ENCODE measurements at regions not wholly inside any gene's neighbourhood (a gene's known extent, or its start where the extent isn't known, plus 50 kb on each side); places are given as distances from the start of the nearest gene placed in this dataset.

DNA sequence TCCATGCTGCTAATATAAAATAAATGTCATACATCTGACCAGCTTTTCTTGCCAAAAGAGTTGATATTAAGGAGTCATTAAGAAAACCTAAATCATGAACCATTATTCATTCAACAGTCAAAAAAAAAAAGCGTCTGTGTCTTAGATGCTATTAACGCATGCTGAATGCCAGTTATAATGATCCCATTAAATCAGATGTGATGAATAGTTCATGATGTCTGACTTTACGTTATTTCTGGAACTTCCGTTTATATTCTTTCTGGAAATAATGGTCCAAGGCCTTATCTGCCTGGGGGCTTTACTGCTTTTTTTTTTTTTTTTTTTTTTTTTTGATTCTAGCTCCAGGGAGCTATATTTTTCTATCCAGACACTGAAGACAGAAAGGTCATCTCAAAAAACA, 877.1 kb downstream of the HACE1 start:
- Histone ChIP-seq H3K36me3 (no peaks in the 10 kb centered on the region), H3K27ac (no peak overlapping the region), H3K4me1 (ENCODE audit: low read depth) (no peaks in the 10 kb centered on the region), H3K27me3 (no peaks in the 10 kb centered on the region), H3K4me3 (no peak overlapping the region), H3K9me3 (ENCODE audit: low read depth) (no peaks in the 10 kb centered on the region)
- TF ChIP-seq, protein P1, sequence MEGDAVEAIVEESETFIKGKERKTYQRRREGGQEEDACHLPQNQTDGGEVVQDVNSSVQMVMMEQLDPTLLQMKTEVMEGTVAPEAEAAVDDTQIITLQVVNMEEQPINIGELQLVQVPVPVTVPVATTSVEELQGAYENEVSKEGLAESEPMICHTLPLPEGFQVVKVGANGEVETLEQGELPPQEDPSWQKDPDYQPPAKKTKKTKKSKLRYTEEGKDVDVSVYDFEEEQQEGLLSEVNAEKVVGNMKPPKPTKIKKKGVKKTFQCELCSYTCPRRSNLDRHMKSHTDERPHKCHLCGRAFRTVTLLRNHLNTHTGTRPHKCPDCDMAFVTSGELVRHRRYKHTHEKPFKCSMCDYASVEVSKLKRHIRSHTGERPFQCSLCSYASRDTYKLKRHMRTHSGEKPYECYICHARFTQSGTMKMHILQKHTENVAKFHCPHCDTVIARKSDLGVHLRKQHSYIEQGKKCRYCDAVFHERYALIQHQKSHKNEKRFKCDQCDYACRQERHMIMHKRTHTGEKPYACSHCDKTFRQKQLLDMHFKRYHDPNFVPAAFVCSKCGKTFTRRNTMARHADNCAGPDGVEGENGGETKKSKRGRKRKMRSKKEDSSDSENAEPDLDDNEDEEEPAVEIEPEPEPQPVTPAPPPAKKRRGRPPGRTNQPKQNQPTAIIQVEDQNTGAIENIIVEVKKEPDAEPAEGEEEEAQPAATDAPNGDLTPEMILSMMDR (IDR thresholded peaks at IDR 0.05; ENCODE audit: low read depth, low read length), result no peak
- no peak for DNase-seq (ENCODE audit: low read depth in 1 of 2, low spot score in 1 of 2)

GRCh38 chr6:103979308-103979707, 880.4 kb downstream of the HACE1 start:
- Histone ChIP-seq H3K36me3 (no peaks in the 10 kb centered on the region), H3K27ac (no peak overlapping the region), H3K4me1 (ENCODE audit: low read depth) (no peaks in the 10 kb centered on the region), H3K27me3 (no peaks in the 10 kb centered on the region), H3K4me3 (no peak overlapping the region), H3K9me3 (ENCODE audit: low read depth) (no peaks in the 10 kb centered on the region)
- TF ChIP-seq, protein P1 (IDR thresholded peaks at IDR 0.05; ENCODE audit: low read depth, low read length), result no peak
- no peak for DNase-seq (ENCODE audit: low read depth in 1 of 2, low spot score in 1 of 2)

DNA sequence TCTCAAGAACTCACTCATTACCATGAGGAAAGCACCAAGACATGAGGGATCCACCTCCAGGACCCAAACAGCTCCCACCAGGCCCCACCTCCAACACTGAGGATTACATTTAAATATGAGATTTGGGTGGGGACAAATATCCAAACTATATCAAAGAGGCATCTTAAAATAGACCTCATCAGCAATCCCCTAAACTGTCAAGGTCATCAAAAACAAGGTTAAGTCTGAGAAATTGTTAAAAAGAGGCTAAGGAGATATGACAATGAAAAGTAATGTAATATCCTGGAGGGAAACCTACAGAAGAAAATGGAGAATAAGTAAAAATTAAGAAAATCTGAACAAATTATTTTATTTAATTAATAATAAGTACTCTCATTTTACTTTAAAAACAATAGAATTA, 922.3 kb downstream of the HACE1 start:
- no peaks in the 10 kb centered on the region for H3K27me3 ChIP-seq
- H3K36me3 ChIP-seq, result no peaks in the 10 kb centered on the region
- H3K4me3 ChIP-seq, result no peak overlapping the region
- TF ChIP-seq, protein P1 (IDR thresholded peaks at IDR 0.05; ENCODE audit: low read depth, low read length), result no peak
- DNase-seq (ENCODE audit: low read depth in 1 of 2, low spot score in 1 of 2), result no peak
- H3K4me1 ChIP-seq (ENCODE audit: low read depth), result no peaks in the 10 kb centered on the region
- no peaks in the 10 kb centered on the region for H3K9me3 ChIP-seq (ENCODE audit: low read depth)
- H3K27ac ChIP-seq, result no peak overlapping the region

DNA sequence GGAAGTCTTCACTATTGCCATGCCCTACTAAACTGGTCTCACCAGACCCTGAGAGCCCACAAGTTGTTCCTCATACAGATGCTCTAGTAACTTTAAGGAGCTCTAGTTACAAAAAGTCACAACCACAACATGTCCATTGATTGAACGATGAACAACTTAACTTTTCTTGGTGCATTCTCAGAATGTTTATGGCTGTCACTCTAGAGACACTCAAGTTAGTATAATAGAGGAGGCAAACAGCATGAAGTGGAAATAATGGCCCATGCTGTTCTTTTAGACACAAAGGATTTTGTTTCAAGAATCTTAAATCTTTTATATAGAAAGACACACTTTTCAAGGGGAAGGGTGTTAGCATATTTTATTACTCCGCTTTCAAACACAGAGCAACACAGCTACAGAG, 934.4 kb downstream of the HACE1 start:
- H3K9me3 ChIP-seq (ENCODE audit: low read depth), result no peaks in the 10 kb centered on the region
- no peak overlapping the region for H3K4me3 ChIP-seq
- no peak for DNase-seq (ENCODE audit: low read depth in 1 of 2, low spot score in 1 of 2)
- no peaks in the 10 kb centered on the region for H3K36me3 ChIP-seq
- H3K4me1 ChIP-seq (ENCODE audit: low read depth), result no peaks in the 10 kb centered on the region
- H3K27ac ChIP-seq, result no peak overlapping the region
- H3K27me3 ChIP-seq, result no peaks in the 10 kb centered on the region
- TF ChIP-seq, protein P1 (IDR thresholded peaks at IDR 0.05; ENCODE audit: low read depth, low read length), result no peak

- TF ChIP-seq, protein P1 (IDR thresholded peaks at IDR 0.05; ENCODE audit: low read depth, low read length), result no peak
- no peaks in the 10 kb centered on the region for H3K27me3 ChIP-seq
- H3K36me3 ChIP-seq, result no peaks in the 10 kb centered on the region
Observed at GRCh38 chr6:103910018-103910417, 949.7 kb downstream of the HACE1 start.

DNA sequence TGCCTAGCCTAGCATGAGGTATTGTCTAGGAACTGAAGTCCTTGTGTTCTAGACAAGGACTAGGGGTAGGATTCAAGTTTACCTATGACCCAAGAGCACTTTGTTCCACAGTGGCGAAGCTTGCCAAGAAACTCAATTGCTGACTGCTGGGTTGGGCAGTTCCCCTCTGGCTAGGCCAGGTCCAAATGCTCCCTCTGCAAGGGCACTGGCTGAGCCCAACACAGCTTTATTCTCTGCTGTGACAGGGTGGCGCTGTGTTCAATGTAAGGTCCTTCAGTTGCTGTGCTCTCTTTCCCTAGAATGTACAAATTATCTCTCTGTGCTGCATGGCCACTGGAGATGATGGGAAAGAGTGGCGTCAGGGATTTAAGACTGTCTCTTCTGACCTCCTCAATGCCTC, 950.8 kb downstream of the HACE1 start:
- no peak for DNase-seq (ENCODE audit: low read depth in 1 of 2, low spot score in 1 of 2)
- no peaks in the 10 kb centered on the region for H3K27me3 ChIP-seq

More at GRCh38 chr6:103910018-103910417, 949.7 kb downstream of the HACE1 start:
- Histone ChIP-seq H3K4me3 (no peak overlapping the region), H3K9me3 (ENCODE audit: low read depth) (no peaks in the 10 kb centered on the region), H3K27ac (no peak overlapping the region), H3K4me1 (ENCODE audit: low read depth) (no peaks in the 10 kb centered on the region)
- no peak for DNase-seq (ENCODE audit: low read depth in 1 of 2, low spot score in 1 of 2)

More for the DNA sequence above, 950.8 kb downstream of the HACE1 start:
- TF ChIP-seq, protein P1 (IDR thresholded peaks at IDR 0.05; ENCODE audit: low read depth, low read length), result no peak
- no peaks in the 10 kb centered on the region for H3K9me3 ChIP-seq (ENCODE audit: low read depth)
- H3K4me1 ChIP-seq (ENCODE audit: low read depth), result no peaks in the 10 kb centered on the region
- no peak overlapping the region for H3K27ac ChIP-seq
- H3K4me3 ChIP-seq, result no peak overlapping the region
- no peaks in the 10 kb centered on the region for H3K36me3 ChIP-seq
